Stimulated activated effector memory CD8-positive, alpha-beta T cell treated with anti-CD3 and anti-CD28 coated beads, Interleukin-12 subunit alpha, Interleukin-12 subunit beta, amount 100 ng/mL, for 72 hours (primary cell): ENCODE measurements at regions not wholly inside any gene's neighbourhood (a gene's known extent, or its start where the extent isn't known, plus 50 kb on each side); places are given as distances from the start of the nearest gene placed in this dataset.
"Not testable (repeated sequence)": the region's sequence is repeated elsewhere in the genome, so short reads cannot be mapped to it uniquely, and the experiment has no call there.

Experiments used
- ATAC-seq: fragments of 150-1000 bp; cut with Tn5 transposase; 2 replicates; pipeline ENCODE4 v1.10.0; 2021
- DNase-seq, 2 donors: peaks; one replicate each; pipeline ENCODE4 v3.0.0; 2021 to 2022; ENCODE audit warnings: low spot score in 2 of 2
- H3K27ac Mint-ChIP-seq: one replicate; pipeline ENCODE4 v1.8.0; 2022; ENCODE audit warnings: mild to moderate bottlenecking, mixed read lengths
- H3K36me3 Mint-ChIP-seq: one replicate; pipeline ENCODE4 v1.8.0; 2022; ENCODE audit warnings: mild to moderate bottlenecking, mixed read lengths
- H3K4me1 Mint-ChIP-seq: one replicate; pipeline ENCODE4 v1.8.0; 2022; ENCODE audit warnings: mixed read lengths
- H3K4me3 Mint-ChIP-seq: one replicate; pipeline ENCODE4 v1.8.0; 2022; ENCODE audit warnings: mild to moderate bottlenecking, mixed read lengths
- H3K9me3 Mint-ChIP-seq: one replicate; pipeline ENCODE4 v1.8.0; 2022; ENCODE audit warnings: mixed read lengths

GRCh38 chr12:68515793-68516192 lies 94.9 kb upstream of the RAP1B start:
- peaks cover 2% of the 10 kb centered on the region for H3K9me3 Mint-ChIP-seq
- ATAC-seq, result no peak
- no peaks in the 10 kb centered on the region for H3K36me3 Mint-ChIP-seq
- no peaks in the 10 kb centered on the region for H3K4me1 Mint-ChIP-seq
- H3K4me3 Mint-ChIP-seq, result no peak overlapping the region
- no peak for DNase-seq
- H3K27ac Mint-ChIP-seq, result no peak overlapping the region

GRCh38 chr12:68521321-68521839 lies 89.3 kb upstream of the RAP1B start:
- DNase-seq (no peak), ATAC-seq (no peak)
- no peak overlapping the region for H3K27ac Mint-ChIP-seq
- H3K9me3 Mint-ChIP-seq, result no peaks in the 10 kb centered on the region
- no peaks in the 10 kb centered on the region for H3K36me3 Mint-ChIP-seq
- H3K4me3 Mint-ChIP-seq, result no peak overlapping the region
- peaks cover 5% of the 10 kb centered on the region for H3K4me1 Mint-ChIP-seq

DNA sequence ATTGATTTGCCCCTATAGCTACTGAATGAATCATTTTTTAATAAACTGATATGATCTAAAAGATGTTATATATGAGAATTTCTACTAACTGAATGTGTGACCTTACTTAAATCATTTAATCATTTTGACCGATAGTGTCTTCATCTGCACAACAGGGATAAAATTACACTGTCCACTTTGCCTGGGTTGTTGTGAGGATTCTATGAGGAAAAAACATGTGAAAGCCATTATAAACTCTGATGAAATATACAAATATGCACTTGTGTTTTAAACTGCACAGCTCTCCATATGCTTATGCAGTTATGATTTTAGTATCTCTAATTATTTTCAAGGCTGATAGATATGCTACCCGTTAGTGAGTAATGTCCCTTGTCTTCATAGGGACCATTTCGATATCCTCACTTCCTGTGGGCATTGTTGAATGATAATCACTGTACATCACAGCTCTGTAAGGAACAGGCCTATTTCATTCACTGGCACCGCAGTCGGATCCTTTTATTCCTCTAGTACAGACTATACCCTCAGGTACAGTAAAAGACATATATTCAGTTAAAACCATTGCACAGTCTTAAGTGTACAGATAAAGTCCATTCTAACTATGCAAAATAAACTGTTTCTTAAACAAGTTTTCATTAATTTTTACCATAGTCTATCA lies 88.7 kb upstream of the RAP1B start:
- Mint-ChIP-seq H3K9me3 (no peaks in the 10 kb centered on the region), H3K36me3 (no peaks in the 10 kb centered on the region), H3K27ac (no peak overlapping the region), H3K4me1 (peaks cover 5% of the 10 kb centered on the region), H3K4me3 (no peak overlapping the region)
- ATAC-seq (no peak), DNase-seq (no peak)

- no peak overlapping the region for H3K4me3 Mint-ChIP-seq
- H3K36me3 Mint-ChIP-seq, result no peaks in the 10 kb centered on the region
- DNase-seq (no peak), ATAC-seq (no peak)
- H3K27ac Mint-ChIP-seq, result no peak overlapping the region
- peaks cover 24% of the 10 kb centered on the region for H3K4me1 Mint-ChIP-seq
- H3K9me3 Mint-ChIP-seq, result no peaks in the 10 kb centered on the region
Observed at GRCh38 chr12:68529466-68529865, 81.2 kb upstream of the RAP1B start.

- Mint-ChIP-seq H3K9me3 (no peaks in the 10 kb centered on the region), H3K4me3 (no peak overlapping the region), H3K36me3 (no peaks in the 10 kb centered on the region), H3K4me1 (peaks cover 24% of the 10 kb centered on the region), H3K27ac (no peak overlapping the region)
- DNase-seq (no peak), ATAC-seq (no peak)
Observed at GRCh38 chr12:68529869-68530268, 80.8 kb upstream of the RAP1B start.

- H3K36me3 Mint-ChIP-seq, result no peaks in the 10 kb centered on the region
- no peaks in the 10 kb centered on the region for H3K9me3 Mint-ChIP-seq
- ATAC-seq (no peak), DNase-seq (no peak)
- no peak overlapping the region for H3K4me3 Mint-ChIP-seq
- peaks cover 24% of the 10 kb centered on the region for H3K4me1 Mint-ChIP-seq
- H3K27ac Mint-ChIP-seq, result no peak overlapping the region
Observed at GRCh38 chr12:68530299-68530698, 80.4 kb upstream of the RAP1B start.

- Mint-ChIP-seq H3K27ac (no peak overlapping the region), H3K4me3 (no peak overlapping the region), H3K36me3 (no peaks in the 10 kb centered on the region), H3K4me1 (peaks cover 24% of the 10 kb centered on the region), H3K9me3 (no peaks in the 10 kb centered on the region)
- DNase-seq (no peak), ATAC-seq (no peak)
Observed at GRCh38 chr12:68530965-68531364, 79.7 kb upstream of the RAP1B start.

GRCh38 chr12:68532204-68532886 lies 78.4 kb upstream of the RAP1B start:
- DNase-seq (no peak), ATAC-seq (no peak)
- Mint-ChIP-seq H3K27ac (peak overlapping the region; percentile 4), H3K36me3 (no peaks in the 10 kb centered on the region), H3K4me1 (peaks cover 31% of the 10 kb centered on the region), H3K4me3 (no peak overlapping the region), H3K9me3 (no peaks in the 10 kb centered on the region)

DNA sequence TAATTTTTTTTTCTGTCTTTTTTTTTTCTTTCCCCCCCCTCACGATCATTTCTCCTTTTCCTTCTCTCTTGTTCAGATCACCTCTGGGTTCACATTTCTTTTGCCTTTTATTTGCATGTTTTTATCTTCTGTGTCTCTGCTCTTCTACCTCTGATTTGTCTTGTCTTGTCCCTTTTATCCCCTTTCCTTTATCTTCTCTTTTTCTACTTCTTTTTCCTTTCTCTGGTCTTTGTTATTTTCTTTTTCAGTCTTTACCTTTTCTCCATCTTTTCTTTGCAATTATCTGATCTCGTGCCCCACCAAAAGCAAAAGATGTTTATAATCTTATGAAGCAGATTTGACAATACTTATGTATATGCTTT lies 77.8 kb upstream of the RAP1B start:
- no peaks in the 10 kb centered on the region for H3K36me3 Mint-ChIP-seq
- no peak for ATAC-seq
- peak overlapping the region; percentile 4 for H3K27ac Mint-ChIP-seq
- H3K9me3 Mint-ChIP-seq, result no peaks in the 10 kb centered on the region
- no peak for DNase-seq
- H3K4me1 Mint-ChIP-seq, result peaks cover 34% of the 10 kb centered on the region
- no peak overlapping the region for H3K4me3 Mint-ChIP-seq

DNA sequence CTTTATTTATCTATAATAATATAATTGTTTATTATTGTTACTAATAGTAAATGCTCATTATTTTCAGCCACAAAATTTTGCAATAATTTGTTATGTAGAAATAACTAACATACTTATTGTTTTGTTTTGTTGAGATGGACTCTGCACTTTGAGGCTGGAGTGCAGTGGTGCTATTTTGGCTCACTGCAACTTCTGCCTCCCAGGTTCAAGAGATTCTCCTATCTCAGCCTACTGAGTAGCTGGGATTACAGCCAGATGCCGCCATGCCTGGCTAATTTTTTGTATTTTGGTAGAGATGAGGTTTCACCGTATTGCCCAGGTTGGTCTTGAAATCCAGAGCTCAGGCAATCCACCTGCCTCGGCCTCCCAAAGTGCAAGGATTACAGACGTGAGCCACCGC lies 76.6 kb upstream of the RAP1B start:
- Mint-ChIP-seq H3K4me3 (no peak overlapping the region), H3K4me1 (peaks cover 35% of the 10 kb centered on the region), H3K27ac (no peak overlapping the region), H3K36me3 (no peaks in the 10 kb centered on the region), H3K9me3 (no peaks in the 10 kb centered on the region)
- DNase-seq (no peak), ATAC-seq (no peak)

- DNase-seq (no peak), ATAC-seq (no peak)
- H3K9me3 Mint-ChIP-seq, result peaks cover 6% of the 10 kb centered on the region
- H3K36me3 Mint-ChIP-seq, result no peaks in the 10 kb centered on the region
- H3K27ac Mint-ChIP-seq, result no peak overlapping the region
- peaks cover 47% of the 10 kb centered on the region for H3K4me1 Mint-ChIP-seq
- no peak overlapping the region for H3K4me3 Mint-ChIP-seq
Observed at GRCh38 chr12:68536885-68537485, 73.7 kb upstream of the RAP1B start.

DNA sequence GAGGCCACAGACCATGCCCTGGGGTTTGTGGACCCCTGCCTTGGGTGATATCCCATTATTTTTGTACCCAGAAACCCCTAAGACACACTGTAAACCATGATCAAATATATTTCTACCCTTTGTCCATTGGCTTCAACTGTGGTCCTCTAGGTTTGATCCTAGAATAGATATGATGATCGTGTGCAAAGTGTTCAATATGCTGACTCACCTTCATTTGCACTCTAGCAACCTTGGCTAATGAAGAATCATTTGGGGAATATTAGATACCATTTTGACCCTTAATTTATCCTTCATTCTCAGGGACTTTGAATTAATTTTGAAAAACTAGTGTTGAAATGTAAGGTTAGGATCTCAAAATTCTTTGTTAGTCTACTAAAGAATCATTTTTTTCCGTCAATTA lies 73.1 kb upstream of the RAP1B start:
- Mint-ChIP-seq H3K9me3 (peaks cover 6% of the 10 kb centered on the region), H3K4me1 (peaks cover 47% of the 10 kb centered on the region), H3K4me3 (no peak overlapping the region), H3K36me3 (no peaks in the 10 kb centered on the region), H3K27ac (no peak overlapping the region)
- DNase-seq, result no peak
- ATAC-seq, result no peak

DNA sequence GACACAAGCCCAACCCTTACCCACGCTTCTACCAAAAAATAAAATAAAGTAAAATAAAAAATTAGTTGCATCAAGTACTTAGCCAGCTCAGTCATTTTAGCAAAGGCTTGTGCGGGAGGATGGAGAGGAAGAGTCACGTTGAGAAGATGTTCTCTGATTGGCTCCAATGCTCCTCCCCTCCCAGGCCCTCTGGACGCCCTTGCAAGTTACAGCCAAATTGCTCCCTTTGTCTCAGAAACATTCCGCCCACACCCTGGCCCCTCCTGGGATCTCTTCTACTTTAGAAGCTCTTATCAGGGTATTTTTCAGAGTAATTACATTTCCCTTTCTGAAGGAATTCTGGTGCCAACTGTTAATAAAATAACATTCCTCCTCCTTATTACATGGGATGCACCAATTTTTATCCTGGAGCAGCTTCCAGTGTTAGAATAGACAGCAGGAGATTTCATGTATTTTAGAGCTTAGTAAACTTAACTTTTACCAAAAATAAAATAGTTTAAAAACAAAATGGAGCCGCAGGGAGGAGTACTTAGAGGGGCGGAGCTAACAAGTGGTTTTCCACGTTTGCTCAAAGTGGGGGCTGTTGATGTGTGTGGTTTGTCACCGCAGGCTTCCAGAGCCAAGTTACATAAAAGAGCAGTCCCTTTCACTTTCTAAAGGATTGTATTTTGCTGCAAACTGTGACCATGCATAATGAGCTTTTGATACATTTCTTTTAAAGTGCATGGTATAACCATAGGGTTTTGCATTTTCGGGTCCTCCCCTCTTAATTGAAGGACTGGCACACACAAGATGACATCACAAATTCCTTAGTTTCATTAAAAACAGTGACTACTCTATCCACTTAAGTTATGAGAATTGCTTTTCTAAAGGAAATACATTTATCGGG lies 71.7 kb upstream of the RAP1B start:
- ATAC-seq (peak; percentile 67), DNase-seq (peak in 1 of 2 donors; percentile 59)
- peaks cover 6% of the 10 kb centered on the region for H3K9me3 Mint-ChIP-seq
- H3K27ac Mint-ChIP-seq, result peak overlapping the region; percentile 65
- no peaks in the 10 kb centered on the region for H3K36me3 Mint-ChIP-seq
- peak overlapping the region; percentile 46 for H3K4me3 Mint-ChIP-seq
- H3K4me1 Mint-ChIP-seq, result peaks cover 40% of the 10 kb centered on the region

GRCh38 chr12:68539615-68539952 lies 71.1 kb upstream of the RAP1B start:
- peaks cover 6% of the 10 kb centered on the region for H3K9me3 Mint-ChIP-seq
- DNase-seq, result no peak
- H3K4me1 Mint-ChIP-seq, result peaks cover 40% of the 10 kb centered on the region
- no peak overlapping the region for H3K4me3 Mint-ChIP-seq
- H3K27ac Mint-ChIP-seq, result no peak overlapping the region
- no peak for ATAC-seq
- H3K36me3 Mint-ChIP-seq, result no peaks in the 10 kb centered on the region

DNA sequence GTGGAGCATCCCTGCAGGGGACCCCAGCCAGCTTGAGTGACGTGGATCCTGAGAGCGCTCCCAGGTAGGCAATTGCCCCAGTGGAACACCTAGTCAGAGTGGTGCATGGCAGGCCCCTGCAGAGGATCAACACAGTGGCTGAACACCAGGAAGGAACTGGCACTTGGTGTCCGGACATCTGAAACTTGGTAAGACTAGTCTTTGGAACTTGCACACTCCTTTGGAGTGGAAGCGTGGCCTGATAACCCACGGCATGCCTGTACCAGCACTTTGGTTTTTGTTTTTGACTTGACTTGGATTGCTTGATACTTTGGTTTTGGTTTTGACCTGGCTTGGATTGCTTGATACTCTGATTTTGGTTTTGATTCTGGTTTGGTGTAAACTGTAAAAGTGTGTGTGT lies 69.9 kb upstream of the RAP1B start:
- Mint-ChIP-seq H3K4me1 (peaks cover 40% of the 10 kb centered on the region), H3K27ac (peak overlapping the region; percentile 67)
- not testable (repeated sequence) for ATAC-seq, H3K9me3 Mint-ChIP-seq, H3K4me3 Mint-ChIP-seq, H3K36me3 Mint-ChIP-seq, DNase-seq
